ENCODE measurements at regions not wholly inside any gene's neighbourhood (a gene's known extent, or its start where the extent isn't known, plus 50 kb on each side); places are given as distances from the start of the nearest gene placed in this dataset.

DNA sequence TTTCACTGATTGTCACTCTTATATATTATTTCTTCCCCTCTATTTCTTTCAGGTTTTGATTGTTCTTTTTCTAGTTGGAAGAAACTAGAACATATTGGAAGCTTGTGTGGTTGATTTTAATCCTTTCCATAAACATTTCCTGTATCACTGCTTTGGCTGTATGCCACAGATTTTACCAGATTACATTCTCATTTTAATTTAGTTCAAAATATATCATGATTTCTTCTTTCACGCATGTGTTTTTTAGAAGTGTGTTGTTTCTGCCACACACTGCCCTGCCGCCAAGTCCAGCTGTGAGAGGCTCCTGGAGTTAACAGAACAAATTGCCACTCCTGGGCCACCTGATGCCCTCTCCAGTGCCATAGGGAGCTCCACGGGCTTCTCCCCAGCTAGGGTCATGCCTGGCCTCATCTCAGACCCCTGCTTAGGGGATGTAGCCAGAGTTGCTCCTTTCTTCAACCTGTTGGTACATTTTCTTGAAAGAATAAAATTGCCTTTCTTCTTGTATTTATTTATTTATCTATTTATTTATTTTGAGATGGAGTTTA is 206.2 kb upstream of the COPS8 start:
- DNase-seq, result no peak

DNA sequence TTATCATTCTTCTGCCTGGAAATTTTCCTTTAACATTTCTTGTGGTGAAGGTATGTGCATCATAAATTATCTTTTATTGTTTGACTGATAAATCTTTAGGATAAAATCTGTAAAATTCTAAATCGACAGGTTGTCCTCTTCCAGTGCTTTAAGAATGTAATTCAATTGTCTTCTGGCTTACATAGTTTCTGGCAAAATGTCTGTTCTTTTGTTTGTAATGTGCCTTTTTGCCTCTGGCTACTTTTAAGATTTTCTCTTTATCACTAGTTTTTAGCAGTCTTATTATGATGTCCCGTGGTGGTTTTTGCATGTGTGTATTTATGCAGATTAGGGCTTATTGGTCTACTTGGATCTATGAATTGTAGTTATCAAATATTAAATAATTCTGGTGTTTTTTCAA is 203.6 kb upstream of the COPS8 start:
- no peak for DNase-seq

DNA sequence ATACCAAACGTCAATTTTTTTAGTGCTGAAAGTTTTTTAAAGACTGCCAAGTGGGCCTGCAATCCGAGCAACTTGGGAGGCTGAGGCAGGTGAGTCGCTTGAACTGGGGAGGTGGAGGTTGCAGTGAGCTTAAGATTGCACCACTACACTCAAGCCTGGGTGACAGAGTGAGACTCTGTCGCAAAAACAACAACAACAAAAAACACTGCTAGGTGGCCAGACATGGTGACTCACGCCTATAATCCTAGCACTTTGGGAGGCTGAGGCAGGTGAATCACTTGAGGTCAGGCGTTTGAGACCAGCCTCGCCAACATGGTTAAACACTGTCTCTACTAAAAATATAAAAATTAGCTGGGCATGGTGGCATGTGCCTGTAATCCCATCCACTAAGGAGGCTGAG is 202.8 kb upstream of the COPS8 start:
- DNase-seq, result no peak

DNA sequence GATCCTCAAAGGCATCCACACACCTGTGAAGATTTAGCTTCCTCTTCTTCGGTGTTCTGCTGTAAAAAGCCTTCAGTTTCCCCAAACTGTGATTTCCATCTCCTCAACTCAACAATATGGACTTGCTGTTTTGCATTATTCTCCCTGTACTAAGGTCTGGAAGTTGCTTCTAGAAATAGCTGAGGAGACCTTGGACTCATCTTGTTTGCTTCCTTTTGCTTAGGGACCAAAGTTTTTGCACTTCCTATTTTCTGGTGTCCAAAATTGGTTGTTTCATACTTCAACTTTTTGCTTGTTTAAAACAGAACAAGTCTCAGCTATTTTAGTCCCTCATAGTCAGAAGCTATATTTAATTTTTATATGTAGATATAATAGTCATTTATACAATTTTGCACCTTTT is 201.9 kb upstream of the COPS8 start:
- no peak for DNase-seq

DNA sequence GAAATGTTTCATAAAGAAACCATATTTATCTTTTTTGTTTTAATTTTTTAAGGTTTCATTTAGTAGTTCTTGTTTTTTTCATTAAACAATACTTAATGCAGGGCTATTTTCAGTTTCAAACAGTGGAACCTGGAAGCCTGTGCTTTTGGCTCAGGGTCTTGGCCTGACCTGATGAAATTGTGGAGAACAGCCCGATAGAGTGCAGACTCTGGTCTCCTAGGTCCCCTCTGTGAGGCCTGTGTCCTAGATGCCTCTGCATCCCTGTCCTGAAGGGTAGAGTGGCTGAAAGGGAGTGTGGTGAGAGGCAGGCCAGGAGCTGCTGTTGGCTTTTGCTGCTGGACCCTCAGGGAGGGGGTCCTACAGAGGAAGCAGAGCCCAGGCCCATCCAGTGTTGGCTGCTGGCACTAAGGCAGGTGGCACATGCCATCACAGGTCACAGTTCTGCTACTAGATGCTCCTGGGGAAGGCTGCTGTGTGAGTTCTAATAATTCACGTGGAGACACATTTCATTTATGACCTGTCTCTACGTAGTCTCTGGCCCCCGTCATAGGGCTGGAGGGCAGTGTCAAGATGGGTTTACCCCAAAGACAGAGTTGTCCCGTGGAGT is 201.0 kb upstream of the COPS8 start:
- no peak for DNase-seq

DNA sequence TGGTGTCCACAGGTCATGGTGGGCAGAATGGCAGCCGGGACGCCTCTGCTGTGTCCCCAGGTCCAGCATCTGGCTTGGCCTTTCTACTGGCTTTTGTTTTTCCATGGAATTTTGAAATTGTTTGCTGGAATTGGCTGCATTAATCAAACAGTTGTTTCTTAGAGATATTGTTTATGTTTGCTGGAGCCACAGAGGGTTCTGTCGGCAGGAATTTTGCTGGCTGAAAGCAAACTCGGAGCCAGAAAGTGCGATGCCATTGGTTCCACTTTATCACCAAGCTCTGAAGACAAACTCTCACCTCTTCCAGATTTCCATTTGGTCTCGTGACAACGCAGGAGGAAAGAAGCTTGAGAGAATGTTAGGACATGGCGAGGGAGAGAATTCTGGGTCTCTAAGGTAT is 199.2 kb upstream of the COPS8 start:
- no peak for DNase-seq

DNA sequence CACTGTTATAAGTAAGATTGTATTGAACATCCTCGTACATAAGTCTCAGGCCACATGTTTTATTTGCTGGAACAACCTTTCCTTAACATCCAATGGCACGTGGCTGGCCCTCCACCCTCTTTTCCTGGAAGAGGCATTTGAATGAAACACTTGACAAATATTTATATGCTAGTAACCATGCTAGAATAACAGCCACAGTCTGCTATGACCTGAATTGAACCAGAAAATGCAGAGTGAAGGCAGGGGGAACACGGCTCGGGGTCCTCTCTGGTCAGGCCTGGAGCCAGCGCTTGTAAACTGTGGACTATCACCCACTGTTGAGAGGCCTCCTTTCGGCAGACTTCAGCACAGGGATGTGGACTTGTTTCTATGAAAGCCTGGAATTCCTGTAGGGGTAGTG is 198.2 kb upstream of the COPS8 start:
- no peak for DNase-seq

DNA sequence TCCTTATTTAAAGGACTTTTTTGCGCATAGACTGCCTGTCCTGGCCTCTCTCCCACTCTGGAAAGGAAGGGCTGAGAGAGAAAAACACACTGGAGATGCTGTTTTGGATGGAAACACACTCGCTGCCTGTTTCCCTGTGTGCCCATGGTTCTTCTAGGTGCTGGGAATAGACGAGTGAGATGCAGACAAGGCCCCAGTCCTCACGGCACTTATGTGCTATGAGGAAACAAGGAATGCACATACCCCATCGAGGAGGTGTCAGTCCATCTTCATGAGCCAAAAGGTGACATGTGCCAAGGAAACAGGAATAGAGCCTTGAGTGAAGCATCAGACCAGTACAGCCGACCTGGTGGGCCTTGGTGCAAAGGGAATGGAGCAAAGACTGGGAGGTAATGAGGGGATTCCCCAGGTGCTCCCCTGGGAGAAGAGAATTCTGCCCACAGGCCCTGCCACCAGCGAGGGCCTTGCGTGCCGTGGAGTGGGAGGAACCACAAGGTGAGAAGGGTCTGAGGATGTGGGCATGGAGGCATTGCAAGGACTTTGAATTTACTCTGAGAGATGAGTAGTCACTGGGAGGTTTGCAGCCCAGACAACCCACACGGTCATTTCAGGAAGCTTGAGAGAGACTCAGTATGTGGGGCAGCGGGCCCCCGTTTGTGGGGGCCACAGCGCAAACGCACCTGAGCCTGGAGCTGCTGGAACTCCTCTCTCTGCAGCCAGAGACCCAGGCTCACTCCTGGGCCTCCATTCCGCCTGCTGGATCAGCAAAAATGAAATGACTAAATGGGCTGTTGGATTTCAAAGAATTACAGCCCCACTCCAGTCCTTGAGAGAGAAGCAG is 197.5 kb upstream of the COPS8 start:
- no peak for DNase-seq

DNA sequence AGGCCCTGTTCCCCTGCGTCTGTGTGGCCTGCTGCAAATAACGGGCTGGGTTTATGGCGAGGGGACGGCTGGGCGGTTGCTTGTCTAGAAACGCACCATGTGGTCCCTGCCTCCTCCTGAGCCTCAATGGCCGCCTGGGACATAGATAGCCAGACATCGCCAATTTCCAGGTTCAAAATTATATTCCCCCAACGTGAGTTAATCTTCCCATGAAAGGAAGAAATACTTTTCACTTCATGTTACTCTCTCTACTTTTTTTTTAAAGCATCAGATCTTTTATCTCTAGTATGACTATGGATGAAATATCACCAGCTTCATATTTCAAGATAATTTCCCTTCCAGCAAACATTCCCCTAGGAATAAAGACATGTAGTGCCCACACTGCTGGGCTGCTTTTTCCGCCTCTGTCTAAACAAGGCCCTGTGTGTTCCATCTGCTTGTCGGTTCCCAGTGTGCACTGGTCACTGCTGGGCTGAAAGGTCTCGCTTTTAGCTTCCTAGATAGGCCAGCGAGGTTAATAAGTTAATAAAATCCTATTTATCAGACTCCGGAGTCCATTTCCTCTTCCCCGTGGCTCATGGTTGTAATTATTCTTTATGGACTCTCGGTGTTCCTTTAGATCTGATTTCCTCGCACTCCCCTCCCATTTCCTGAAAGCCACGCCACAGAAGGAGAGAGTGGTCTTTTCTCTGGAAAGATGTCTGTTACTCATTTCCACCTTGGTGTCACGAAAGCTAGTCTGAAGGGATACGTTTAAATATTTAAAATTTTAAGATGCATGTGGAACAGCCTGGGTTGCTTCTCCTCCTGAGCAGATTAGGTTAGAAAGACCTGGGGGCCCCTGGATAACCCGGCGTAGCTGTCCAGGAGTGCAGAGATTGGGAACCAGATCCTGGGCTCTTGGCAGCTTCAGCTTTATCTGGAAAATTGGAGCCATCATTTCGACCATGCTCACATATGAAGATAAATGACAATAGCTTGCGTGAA is 196.6 kb upstream of the COPS8 start:
- DNase-seq, result no peak

DNA sequence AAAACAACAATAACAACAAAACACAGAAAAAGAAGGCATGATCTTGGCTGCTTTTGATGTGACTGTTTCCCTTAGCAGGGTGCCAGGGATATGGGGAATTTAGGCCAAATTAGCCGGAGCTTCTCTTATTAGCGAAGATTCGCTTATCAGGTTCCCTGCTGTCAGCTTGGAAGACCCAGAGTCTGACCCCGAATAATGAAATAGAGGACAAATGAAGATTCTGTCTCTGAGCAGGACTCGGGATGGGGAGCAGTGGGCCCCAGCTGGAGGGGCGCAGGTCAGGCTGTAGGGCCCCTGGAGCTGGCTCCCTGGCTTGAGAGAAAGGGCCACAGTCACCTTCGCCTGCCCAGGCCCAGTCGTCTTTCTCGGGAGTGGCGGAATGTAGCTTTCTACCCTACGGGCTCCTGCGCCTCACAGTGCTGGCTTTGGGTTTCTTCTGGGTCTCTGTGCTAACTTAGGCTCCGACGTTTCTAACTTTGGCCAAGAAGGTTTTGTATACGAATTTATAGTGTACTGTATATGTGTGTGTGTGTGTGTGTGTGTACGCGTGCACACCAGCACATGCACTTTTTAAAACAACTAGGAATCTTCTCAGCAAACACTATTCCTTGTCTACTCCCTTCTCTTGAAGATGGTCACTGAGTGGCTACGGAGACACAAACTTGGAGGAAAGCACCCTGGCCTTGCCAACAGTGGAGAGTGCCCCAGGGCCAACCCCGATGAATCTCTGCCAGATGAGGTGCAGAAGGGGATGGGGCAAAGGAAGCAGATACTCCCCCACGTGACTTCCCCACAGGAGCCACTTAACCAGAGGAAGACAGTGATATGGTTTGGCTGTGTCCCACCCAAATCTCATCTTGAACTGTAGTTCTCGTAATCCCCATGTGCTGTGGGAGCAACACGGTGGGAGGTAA is 195.6 kb upstream of the COPS8 start:
- DNase-seq, result no peak

DNA sequence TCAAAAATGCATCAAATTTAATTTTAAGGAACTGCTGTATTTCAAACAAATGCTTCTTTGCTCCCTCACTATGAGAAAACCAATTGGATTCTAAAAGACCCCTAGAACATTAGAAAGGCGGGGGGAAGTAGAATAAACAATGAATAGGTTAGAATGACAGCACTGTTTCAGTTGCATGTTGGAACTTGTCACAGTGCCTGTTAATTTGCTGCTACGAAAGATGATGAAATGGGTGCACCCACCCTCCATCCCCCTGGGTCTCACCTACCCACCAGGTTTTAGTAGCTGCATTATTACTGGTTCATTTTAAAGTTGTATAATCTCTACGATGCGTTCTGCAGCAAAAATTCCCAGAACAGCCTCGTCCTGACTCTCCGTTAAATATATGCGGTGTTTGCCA is 193.0 kb upstream of the COPS8 start:
- DNase-seq, result no peak

DNA sequence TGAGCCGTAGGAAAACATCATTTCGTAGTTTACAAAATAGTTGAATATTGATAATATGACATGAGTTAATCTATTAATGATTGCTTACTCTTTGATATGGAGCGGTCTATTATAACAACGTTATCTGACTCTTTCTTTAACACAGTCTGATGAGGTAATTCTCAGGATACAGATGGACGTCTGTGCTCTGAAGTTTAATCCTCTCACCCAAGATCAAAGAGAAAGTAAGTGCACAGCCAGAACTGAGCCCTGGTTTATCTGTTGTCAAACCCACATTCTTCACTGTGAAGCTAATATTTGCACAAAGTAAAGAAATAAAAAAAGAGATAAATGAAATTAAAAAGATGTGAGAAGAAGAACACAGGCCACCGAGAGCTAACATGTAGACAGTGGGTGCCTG is 190.9 kb upstream of the COPS8 start:
- DNase-seq, result no peak

DNA sequence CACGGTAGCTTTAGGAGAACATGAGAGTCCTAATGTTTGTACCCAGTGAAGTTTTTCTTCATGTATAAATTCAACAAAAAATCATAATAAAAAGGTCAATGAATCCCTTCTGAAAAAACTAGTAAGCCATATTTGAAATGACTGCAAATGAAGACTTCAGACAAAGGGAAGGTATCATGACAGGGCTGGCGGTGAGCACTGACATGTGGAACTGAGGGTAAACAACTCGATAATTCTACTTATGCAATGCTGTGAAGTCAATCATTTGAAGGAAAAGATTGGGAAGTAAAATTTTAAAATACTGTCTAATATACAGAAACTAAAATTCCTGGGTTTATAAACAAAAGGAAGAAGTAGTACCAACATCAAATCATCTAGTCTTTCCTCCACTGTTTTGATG is 190.2 kb upstream of the COPS8 start:
- no peak for DNase-seq

DNA sequence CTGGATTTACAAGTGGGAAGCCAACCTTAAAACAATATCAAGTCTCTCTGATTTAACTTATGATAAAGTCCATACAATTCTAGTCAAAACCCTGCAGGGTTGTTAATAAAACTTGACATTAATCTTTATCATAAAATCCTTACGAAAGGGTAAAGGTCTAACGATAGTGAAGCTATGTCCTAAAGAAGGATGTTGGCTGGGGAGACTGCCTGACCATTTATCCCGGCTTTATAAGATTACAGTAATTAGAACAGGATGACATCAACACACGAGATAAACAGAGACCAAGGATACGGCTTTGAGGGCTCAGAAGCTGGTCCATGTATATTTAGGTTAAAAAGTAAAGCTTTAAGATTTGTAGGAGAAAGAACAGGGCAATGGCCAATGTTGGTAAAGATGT is 189.0 kb upstream of the COPS8 start:
- DNase-seq, result no peak

DNA sequence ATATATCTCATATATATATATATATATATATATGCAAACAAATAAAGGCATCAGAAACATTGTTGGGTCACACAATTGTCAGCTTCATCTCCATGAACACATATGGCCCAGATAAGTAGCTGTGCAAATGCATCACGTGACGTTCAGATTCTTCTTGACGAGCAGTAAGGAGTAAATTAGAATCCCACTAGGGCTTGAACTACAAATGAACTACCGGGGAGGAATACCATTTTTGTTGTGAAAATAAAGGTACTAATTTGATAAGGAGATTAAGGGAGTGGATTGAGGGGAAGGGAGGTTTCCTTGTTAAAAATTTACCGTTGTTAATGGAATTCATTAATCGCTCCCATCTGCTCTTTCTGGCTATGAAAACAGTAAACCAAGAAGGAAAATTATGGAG is 186.5 kb upstream of the COPS8 start:
- DNase-seq, result no peak

DNA sequence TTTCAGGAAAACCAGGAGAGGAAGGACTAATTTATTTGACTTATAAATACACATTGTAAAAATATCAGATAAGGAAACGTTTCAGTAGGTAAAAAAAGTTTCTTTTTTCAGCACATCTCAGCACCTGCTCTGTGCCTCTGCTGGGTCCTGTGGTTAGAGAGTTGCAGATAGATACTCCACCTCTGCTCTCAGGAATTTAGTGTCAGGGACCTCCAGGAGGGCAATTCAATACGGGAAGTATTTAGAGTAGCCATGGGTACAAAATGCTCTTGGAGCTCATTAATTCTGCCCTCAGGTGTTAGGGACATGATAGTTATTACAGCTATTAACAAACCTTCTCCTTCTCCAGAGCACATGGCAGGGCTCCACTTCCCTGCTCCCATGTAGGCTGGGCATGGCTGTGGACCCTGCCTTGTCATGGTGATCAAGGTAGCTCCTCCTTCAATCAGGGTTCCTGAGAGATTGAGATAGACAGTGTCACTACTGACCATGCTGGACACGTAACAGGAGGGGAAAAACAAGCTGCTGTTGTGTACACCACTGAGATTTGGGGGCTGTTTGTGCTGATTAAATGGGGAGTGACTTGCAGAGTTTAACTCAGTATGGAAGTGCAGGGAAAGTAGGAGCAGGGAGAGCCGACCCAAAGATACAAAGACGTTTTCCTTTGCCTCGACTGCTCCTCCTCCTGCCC is 185.6 kb upstream of the COPS8 start:
- DNase-seq, result no peak

DNA sequence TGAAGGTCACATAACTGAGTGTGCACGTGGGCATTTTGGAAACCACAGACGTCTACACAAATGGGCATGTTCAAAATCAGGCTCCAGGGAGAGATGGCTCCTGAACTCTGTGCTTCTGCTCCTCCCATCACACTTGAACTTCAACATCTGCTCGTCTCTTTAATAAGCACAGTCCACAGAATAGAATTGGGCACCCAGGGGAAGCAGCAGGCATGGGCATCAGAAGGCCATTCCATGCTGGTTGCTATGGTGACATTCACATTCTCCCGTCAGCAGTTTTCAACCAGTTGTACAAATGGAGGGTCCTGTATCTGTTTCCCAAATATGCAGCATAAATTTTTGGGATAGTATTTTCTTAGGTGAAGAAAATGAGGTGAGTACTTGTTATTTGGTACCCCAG is 183.7 kb upstream of the COPS8 start:
- no peak for DNase-seq

DNA sequence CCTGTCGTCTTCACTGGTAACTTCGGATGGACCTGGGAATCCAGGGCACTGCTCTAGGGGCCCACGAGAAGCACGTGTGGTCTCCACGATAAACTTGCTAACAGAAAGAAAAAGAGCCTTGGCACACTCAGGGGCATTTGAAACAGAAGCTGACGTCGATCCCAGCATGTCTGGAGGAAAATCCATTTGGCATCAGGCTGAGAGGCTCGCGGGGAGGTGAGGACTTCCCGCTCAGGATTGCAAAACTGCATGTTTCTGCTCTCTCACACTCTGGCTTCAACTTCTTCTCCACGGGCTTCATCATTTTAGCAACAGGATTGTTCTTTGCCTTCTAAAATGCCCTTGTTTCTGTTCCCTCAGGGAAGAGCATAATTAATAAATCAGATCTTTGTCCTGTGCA is 181.7 kb upstream of the COPS8 start:
- no peak for DNase-seq

DNA sequence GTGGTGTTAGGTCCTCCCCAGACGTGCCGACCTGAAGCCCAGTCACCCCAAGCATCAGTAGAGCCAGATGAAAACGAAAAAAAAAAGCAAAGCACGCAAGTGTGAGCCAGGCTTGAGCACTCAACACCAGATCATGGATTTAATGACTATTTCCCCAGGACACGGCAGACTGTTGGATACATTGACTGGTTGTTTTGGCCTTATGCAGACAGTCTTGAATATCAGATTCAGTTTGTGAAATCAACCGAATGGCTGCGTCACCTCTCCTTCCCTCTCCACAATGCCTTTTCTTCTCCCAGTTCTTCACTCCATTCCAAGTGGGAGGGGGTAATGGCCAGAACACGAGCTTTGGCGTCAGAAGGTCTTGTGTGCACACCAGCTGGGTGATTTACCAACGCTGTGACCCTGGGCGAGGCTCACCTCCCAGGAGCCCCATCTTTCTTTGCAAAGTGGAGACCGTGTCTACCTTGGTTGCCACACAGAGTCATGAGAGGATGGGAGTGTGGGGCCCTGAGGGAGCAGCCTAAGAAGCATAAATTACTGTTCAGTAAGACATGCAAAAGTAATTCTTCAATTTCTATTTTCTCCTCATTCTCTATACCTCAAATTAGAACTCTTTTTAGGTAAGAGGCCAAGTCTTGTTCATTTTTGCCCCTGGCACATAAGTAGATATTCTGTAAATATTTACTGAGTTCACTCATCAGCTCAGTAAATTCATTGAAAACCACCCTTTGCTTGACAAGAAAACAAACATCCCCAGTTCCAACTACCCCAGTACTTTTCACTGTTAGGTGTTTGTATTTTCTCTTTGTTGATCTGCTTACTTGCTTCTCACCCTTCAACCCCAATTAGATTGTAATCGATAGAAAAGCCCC is 181.1 kb upstream of the COPS8 start:
- no peak for DNase-seq

DNA sequence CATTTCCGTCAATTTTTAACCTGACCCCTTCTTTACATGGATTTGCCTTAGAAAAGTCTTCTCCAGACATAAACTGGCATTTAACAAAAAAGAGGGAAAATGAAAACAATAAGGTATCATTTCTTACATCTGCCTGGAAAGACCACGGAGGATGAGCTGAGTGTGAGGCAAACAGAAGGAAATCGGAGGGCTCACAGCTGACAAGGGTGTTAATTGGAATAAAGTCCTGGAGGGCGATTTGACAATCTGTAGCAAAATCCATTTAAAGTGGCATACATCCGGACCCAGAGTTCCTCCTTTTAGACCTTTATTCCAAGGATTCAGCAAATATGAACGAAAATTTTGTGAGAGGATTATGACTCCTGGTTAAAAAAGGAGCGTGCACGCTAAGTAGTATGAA is 179.7 kb upstream of the COPS8 start:
- DNase-seq, result no peak
